Lower leg skin (tissue), 4 donors: ENCODE measurements at regions not wholly inside any gene's neighbourhood (a gene's known extent, or its start where the extent isn't known, plus 50 kb on each side); places are given as distances from the start of the nearest gene placed in this dataset.

Experiments
- DNase-seq, 2 donors: peaks; one replicate each; pipeline ENCODE4 v3.0.0-alpha.2; 2019; ENCODE audit warnings: low spot score in 2 of 2
- H3K4me3 ChIP-seq: fragments of 200-600 bp; sonication (generic); 2 replicates; pipeline ENCODE4 v1.5.1; 2017; ENCODE audit warnings: mild to moderate bottlenecking, low read depth; ENCODE audit not compliant: poor library complexity, severe bottlenecking
- CTCF ChIP-seq, 3 donors: fragments of 450-650 bp; IDR thresholded peaks; one replicate each; pipeline ENCODE4 v1.5.1; 2016; ENCODE audit warnings: antibody characterized with exemption in 3 of 3, mild to moderate bottlenecking in 3 of 3, moderate library complexity in 2 of 3
- POLR2A ChIP-seq, 2 donors: fragments of 450-650 bp; IDR thresholded peaks; one replicate each; pipeline ENCODE4 v1.6.1; 2016 to 2017; ENCODE audit warnings: antibody characterized with exemption in 2 of 2, mild to moderate bottlenecking in 1 of 2, moderate library complexity in 1 of 2
- WGBS, 2 donors: methylation state at CpG; one replicate each; pipeline ENCODE4 v1.1.5; 2018; 5-methylcytosine and 5-hydroxymethylcytosine counted together
- intact Hi-C: fragments of 100-400 bp; cut with DNase I; formaldehyde crosslinking; loops from one replicate; pipeline ENCODE4 v1.15.0; 2023; ENCODE audit warnings: low total_unique reads

- intact Hi-C loops: no loop called here
Measured at GRCh38 chr15:91765660-91766059, 87.8 kb upstream of the SLCO3A1 start.

DNA sequence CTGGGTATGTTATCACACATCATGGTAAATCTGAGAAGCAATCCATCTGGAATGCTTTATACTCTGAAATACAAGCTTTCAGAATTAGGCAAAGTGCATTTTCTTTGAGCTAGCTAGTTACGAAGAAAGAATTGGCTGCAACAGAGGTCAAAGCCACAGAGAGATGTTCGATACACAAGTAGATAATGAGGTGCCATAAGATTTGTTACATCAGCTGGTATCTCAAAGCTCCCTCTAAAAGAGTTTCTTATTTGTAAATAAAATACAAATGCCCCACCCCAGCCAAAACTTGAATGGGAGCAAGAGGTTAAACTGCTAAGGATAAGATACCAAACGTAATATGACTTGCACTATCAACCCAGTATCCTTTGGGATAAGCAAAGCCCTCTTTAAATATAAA is 84.0 kb upstream of the SLCO3A1 start:
- intact Hi-C loops: no loop called here
- no peak for TF ChIP-seq POLR2A (IDR thresholded peaks at IDR 0.05)
- TF ChIP-seq CTCF (IDR thresholded peaks at IDR 0.05): no peak
- H3K4me3 ChIP-seq: no peak overlapping the region
- WGBS, 2 donors: 64 to 78% methylated on average over 3 of the region's 3 CpGs
- no peak for DNase-seq

More at GRCh38 chr15:91765660-91766059, 87.8 kb upstream of the SLCO3A1 start:
- WGBS, 2 donors: 89% methylated on average over 3 of the region's 3 CpGs
- no peak for DNase-seq
- TF ChIP-seq POLR2A (IDR thresholded peaks at IDR 0.05): no peak
- TF ChIP-seq CTCF (IDR thresholded peaks at IDR 0.05): no peak
- no peak overlapping the region for H3K4me3 ChIP-seq

GRCh38 chr15:91769894-91770293 is 83.6 kb upstream of the SLCO3A1 start:
- 65 to 68% methylated on average over 8 of the region's 8 CpGs for WGBS, 2 donors
- DNase-seq: no peak
- intact Hi-C loops: no loop called here
- no peak overlapping the region for H3K4me3 ChIP-seq
- TF ChIP-seq POLR2A (IDR thresholded peaks at IDR 0.05): no peak
- no peak for TF ChIP-seq CTCF (IDR thresholded peaks at IDR 0.05)

DNA sequence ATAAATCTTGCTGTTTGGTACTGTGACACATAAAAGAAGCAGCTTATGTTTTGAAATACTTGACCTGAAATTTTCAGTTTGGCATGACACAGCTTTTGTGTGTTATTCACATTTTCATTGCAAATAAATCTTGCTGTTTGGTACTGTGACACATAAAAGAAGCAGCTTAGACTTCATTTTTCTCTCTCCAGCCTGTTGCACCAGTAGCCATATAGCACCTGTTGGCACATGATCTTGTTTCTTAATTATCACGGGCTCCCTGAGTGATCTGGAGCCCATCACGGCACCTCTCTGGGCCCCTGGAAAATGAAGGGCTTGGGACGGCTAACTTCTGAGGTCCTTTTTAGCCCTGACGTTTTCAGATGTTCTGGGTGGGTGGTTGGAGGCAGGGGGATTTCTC is 77.4 kb upstream of the SLCO3A1 start:
- intact Hi-C loops: no loop called here
- no peak overlapping the region for H3K4me3 ChIP-seq
- no peak for TF ChIP-seq CTCF (IDR thresholded peaks at IDR 0.05)
- no peak for TF ChIP-seq POLR2A (IDR thresholded peaks at IDR 0.05)
- WGBS, 2 donors: 38 to 48% methylated on average over 4 of the region's 4 CpGs
- DNase-seq: no peak

DNA sequence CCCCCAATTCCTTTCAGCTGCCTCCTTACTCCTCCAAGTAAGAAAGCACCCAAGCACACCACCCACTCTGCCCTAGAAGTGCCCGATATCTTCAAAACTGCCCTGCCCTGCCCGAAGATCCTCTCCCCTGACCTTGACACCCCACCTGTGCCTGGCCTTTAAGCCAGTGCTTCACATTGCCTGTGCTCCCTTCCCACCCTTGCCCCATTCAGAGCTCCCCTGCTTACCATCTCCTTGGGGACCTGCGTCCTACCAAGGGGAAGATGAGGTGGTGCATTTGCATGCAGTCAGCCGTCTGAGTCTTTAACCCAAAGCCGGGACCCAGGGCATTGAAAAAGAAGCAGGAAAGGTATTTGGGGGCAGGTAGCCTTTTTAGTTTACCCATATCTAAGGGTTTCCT is 73.5 kb upstream of the SLCO3A1 start:
- no peak overlapping the region for H3K4me3 ChIP-seq
- no peak for TF ChIP-seq CTCF (IDR thresholded peaks at IDR 0.05)
- no peak for DNase-seq
- WGBS, 2 donors: 80 to 90% methylated on average over 5 of the region's 5 CpGs
- intact Hi-C loops: no loop called here

- no peak for DNase-seq
- intact Hi-C loops: no loop called here
- TF ChIP-seq POLR2A (IDR thresholded peaks at IDR 0.05): no peak
- TF ChIP-seq CTCF (IDR thresholded peaks at IDR 0.05): no peak
- WGBS, 2 donors: 49 to 69% methylated on average over 3 of the region's 3 CpGs
- no peak overlapping the region for H3K4me3 ChIP-seq
Measured at GRCh38 chr15:91780387-91780786, 73.1 kb upstream of the SLCO3A1 start.
